CD1c-positive myeloid dendritic cell (primary cell): ENCODE measurements at regions not wholly inside any gene's neighbourhood (a gene's known extent, or its start where the extent isn't known, plus 50 kb on each side); places are given as distances from the start of the nearest gene placed in this dataset.

Experiments
- DNase-seq: peaks from one replicate; pipeline ENCODE4 v3.0.0-alpha.2; 2016; ENCODE audit errors: extremely low spot score

DNA sequence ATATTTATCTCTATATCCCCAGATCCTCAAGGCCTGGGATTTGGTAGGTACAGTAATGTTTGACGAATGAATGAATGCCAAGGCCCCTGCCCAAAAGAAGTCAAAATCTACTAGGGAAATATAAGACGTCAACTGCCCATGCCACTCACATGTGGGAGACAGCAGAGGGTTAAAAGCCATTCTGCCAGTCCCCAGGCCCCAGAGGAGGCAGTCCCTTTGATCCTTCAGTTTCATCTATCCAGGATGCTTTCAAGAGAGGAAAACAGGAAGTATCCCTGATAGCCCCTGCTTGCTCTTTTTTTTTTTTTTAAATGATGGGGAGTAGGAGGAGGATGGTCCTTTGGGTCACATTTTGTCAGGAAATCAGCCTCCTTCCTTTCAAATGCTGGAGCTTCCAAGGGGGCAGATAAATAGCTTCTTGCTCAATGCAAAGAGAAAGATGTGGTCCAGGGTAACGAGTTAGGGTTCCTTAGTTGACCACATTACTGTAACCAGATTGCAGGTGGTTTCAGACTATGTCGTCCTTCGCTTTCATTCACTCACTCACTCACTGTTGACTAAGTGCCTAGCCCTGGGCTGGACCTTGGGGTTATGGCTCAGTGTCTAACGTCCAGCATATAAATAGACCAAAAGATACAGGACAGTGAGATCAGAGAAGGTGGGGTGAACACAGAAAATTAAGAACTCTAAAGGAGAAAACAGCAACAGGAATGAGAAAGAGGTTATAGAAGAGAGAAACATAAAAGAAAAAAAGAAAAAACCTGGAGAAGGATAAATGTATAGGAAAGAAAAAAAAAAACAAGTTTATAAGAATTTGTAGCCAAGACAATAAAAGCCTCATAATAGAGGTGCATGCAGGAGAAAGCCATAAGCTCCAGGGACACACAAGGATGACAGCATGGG, 64.6 kb upstream of the PIM1 start:
- DNase-seq, result no peak

DNA sequence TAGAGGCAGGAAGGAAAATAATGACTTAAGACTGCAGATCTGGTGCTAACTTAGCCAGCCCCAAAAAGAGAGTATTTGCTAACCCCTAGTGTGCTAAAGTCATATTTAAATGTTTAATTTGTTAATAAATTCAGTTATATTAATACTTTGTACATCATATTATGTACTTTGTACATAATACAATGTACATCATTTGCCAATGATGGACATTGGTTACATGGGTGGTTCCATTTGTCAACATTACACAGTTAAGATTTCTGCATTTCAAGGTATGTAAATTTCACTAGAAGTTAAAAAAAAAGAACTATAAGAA, 63.9 kb upstream of the PIM1 start:
- no peak for DNase-seq

DNA sequence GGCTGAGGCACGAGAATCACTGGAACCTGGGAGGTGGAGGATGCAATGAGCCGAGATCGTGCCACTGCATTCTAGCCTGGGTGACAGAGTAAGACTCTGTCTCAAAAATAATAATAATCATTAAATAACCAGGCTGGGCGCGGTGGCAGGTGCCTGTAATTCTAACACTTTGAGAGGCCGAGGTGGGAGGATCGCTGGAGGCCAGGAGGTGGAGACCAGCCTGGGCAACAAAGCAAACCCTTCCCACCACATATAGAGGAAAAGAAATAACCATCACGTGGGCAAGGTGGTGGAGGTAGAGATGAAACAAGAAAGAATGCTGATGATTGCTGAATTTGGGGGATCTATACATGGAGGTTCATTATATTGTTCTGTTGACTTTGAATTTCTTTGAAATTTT, 63.4 kb upstream of the PIM1 start:
- no peak for DNase-seq

DNA sequence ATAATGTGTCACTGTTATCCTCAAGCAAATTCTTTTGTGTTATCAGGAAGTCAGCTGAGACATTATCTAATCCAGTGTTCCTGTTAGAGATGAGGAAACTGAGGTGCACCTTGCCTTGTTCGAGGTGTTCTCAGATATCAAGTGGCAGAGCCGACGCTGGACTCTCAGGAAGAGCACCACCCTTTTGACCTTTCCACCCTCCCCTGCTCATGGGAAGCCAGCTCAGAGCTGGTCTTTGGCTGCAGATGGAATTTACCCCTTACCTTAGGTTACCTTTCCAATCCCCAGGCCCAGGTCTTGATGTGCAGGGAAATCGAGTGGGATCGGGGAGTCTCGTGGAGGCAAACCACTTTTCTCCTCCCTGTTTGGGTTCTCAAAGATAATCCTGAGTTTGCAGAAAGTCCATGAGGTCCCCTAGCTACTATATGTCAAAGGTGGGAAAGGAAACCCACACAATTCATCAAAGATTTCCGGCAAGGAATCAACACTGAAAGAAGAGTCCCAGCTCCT, 62.9 kb upstream of the PIM1 start:
- no peak for DNase-seq

DNA sequence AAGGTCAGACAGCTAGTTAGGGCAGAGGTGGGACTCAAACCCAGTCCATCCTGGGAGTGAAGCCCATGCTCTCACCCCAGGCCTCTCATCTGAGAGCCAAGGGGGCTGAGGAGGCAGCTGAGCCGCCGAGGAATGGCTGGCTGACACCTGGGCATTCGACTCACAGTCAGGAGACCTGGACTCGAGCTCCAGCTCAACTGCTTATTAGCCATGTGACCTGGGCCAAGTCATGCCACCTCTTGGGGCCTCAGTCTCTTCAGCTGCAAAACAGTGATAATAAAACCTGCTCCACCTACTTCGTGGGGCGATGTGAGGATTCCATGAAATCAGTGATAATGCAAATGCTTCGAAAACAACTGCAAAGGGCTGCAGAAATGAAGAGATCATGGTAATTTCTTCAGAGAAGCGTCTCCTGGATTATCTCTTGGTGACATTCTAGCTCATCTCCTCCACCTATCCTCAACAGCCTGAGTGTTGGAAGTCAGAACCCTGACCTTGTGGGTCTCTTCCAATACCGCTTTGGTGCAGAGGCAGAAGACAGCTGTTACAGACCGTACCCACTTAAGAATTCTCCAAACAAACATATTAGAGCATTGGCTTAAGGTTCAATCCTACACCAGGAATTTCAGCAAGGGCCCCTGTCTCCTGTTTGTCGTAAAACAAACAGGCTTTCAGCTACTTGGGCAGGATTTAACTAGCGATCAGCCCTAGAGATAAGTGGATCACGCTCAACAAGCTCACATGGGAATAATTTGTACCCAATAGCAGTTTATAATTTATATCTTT, 60.0 kb upstream of the PIM1 start:
- DNase-seq, result no peak

DNA sequence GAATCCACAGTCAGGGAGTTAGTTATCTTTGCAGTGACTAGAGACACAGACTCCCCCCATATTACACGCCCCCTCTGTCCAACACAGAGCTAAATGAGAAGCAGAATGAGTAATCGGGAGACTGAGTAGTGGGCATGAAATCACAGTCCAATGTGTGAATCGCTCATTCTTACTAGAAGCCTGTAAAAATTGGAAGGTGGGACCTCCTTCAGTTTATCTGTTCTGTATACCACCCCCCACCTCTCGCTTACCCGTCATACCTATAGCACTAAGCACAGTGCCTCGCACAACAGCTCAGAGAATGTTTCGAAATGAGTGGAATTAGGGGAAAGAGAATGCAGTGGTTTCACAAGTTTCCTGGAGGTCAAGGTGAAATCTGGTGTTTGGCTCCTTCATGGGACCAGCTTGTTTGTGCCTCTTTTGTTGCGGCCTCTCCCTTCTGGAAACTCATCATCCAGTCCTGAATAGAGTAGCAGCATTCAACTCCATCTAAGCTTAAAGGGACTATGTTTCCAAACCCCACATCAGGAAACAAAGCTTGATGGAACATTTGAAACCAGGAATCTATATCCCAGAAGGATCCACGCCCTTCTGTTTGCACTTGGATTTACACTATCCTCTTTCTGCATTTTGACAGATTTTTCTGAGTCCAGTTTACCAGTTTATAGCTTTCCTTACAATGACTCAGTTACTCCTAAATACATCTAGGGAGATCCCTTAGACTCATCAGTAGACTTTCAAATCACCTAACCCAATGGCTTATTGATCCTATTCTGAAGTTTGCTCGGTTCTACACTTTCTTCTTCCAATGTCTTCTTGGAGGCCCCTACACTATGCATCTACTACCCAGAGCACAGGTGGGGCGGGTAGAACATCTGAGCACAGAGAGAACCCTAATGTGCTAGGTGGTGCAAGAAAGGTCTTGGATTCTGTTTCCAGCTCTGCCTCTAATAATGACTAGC, 59.2 kb upstream of the PIM1 start:
- no peak for DNase-seq

DNA sequence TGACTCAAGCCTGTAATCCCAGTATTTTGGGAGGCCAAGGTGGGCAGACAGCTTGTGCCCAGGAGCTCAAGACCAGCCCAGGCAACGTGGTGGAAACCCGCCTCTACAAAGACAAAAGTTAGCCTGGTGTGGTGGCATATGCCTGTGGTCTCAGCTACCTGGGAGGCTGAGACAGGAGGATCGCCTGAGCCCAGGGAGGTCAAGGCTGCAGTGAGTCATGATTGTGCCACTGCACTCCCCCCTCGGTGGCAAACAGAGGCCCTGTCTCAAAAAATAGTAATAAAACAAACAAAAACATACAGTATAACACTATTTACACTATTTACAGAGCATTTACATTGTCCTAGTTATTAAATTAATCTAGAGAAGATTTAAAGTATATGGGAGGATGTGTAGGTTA, 56.0 kb upstream of the PIM1 start:
- no peak for DNase-seq

DNA sequence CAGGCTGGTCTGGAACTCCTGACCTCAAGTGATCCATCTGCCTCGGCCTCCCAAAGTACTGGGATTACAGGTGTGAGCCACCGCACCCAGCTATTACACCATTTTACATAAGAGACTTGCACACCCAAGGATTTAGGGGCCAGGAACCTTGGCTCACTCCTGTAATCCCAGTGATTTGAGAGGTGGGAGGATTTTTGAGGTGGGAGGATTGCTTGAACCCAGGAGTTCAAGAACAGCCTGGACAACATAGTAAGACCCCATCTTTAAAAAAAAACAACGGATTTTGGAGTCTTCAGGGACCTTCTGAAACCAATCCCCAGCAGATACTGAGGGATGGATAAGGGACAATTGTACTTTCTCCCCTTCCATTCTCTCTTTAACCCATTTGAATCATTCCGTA, 55.3 kb upstream of the PIM1 start:
- no peak for DNase-seq

DNA sequence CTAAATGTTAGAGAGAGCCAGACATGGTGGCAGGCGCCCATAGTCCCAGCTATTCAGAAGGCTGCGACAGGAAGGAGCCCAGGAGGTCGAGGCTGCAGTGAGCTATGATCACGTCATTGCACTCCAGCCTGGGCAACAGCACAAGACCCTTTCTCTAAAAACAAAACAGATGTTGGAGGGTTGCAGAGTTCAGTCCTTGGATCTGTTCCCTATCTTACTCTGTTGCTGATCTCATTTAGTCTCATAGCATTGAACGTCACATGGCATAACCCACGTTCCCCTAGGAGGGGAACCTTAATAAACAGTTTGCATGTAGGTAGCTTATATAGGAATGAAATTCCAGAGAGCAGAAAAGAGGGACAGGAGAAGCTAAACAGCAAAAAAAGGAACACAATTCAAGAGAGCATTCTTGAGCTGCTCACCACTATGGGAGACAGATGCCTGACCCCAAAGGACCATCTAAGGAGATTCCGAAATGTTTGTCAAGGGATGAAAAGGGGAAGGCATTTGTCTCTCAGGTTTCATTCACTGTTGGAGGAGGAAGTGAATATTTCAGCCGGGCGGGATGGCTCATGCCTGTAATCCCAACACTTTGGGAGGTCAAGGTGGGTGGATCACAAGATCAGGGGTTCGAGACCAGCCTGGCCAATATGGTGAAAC, 54.6 kb upstream of the PIM1 start:
- peak; percentile 57 for DNase-seq

DNA sequence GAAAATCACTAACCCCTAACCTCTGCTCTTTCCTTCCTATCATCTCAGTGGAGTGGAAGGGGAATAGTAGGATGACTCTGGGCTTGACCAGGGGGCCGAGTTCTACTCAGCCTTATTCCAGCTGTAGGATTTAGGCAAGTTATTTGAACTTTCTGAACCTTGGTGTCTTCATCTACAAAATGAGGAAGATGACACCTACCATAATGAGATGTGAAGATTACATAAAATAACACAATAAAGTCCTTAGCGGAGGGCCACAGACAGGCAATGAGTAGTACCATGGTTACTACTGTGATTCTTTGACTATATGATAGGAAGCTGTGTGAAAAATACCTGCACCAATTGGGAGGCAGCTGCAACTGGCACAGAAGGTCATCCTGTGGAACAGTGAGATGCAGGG, 53.6 kb upstream of the PIM1 start:
- peak; percentile 27 for DNase-seq

DNA sequence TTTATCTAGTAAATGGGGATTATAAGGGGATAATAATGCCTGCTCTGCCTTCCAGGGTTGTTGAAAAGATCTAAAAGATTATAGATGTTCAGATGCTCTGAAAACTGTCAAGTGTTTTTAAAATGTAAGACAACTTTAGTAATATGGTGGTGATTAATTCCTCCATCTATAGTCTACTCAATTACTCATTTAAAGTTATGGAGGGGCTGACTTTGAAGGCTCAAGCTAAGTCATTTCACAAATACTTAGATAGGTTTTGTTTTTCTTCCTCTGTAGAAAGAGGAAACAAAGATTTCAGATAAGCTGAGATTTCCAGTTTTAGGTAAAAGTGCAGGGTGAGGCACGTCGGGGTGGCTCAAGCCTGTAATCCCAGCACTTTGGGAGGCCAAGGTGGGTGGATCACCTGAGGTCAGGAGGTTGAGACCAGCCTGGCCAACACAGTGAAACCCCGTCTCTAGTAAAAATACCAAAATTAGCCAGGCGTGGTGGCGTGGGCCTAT, 50.5 kb upstream of the PIM1 start:
- peak; percentile 22 for DNase-seq
